H1 (cell line): ENCODE measurements at regions not wholly inside any gene's neighbourhood (a gene's known extent, or its start where the extent isn't known, plus 50 kb on each side); places are given as distances from the start of the nearest gene placed in this dataset.
A peak's percentile ranks its signal among the peaks of the same experiment; 100 is the strongest.

ENCODE experiments used
- ATF3 ChIP-seq: IDR thresholded peaks from 2 replicates; pipeline ENCODE4 v1.6.1; 2011; ENCODE audit warnings: low read depth, mild to moderate bottlenecking, low read length; ENCODE audit not compliant: insufficient read depth
- CEBPB ChIP-seq: IDR thresholded peaks from 2 replicates; pipeline ENCODE4 v1.6.1; 2012; ENCODE audit warnings: low read depth, low read length
- CHD2 ChIP-seq: IDR thresholded peaks from 2 replicates; pipeline ENCODE4 v1.6.1; 2012; ENCODE audit warnings: low read length, improper control_type of control experiment
- CTCF ChIP-seq, 3 experiments: IDR thresholded peaks; 1 replicate in 2 of 3; 2 replicates in 1 of 3; pipeline versions ENCODE4 v1.5.1 to v1.6.1; 2011; ENCODE audit warnings: low read length in 3 of 3, mild to moderate bottlenecking in 3 of 3, inconsistent platforms in 2 of 3, low read depth in 1 of 3, moderate library complexity in 1 of 3; ENCODE audit not compliant: insufficient read depth in 1 of 3; ENCODE audit errors: control extremely low read depth in 1 of 3
- EP300 ChIP-seq, 2 experiments: IDR thresholded peaks; 1 replicate in 1 of 2; 2 replicates in 1 of 2; pipeline ENCODE4 v1.6.1; 2011 to 2012; ENCODE audit warnings: low read depth in 2 of 2, low read length in 2 of 2, mild to moderate bottlenecking in 2 of 2, borderline replicate concordance in 1 of 2, inconsistent platforms in 1 of 2, moderate library complexity in 1 of 2
- EZH2 ChIP-seq: fragments of 200-600 bp; sonication (generic); IDR thresholded peaks from 2 replicates; pipeline ENCODE4 v1.7.1; 2012; ENCODE audit warnings: low read depth, mild to moderate bottlenecking, moderate library complexity, low read length, inconsistent platforms; ENCODE audit not compliant: severe bottlenecking
- HDAC6 ChIP-seq: IDR thresholded peaks from one replicate; pipeline ENCODE4 v1.7.1; 2012; ENCODE audit warnings: low read depth, mild to moderate bottlenecking, inconsistent platforms, low read length, moderate library complexity
- KDM5A ChIP-seq: fragments of 200-600 bp; IDR thresholded peaks from 2 replicates; pipeline ENCODE4 v1.7.1; 2012; ENCODE audit warnings: mild to moderate bottlenecking, low read length, inconsistent platforms, mixed read lengths

- TF ChIP-seq EZH2 (no peak), HDAC6 (no peak), KDM5A (no peak), CTCF (IDR thresholded peaks at IDR 0.05; ENCODE audit: control extremely low read depth in 1 of 3, insufficient read depth in 1 of 3, low read depth in 1 of 3, low read length in 3 of 3) (peak in 1 of 3 experiments; percentile 24; a peak in 1 of 4 replicates), CHD2 (no peak), EP300 (IDR thresholded peaks at IDR 0.05; ENCODE audit: borderline replicate concordance in 1 of 2, low read depth in 2 of 2, low read length in 2 of 2) (no peak), CEBPB (no peak), ATF3 (no peak)
Measured at GRCh38 chr2:126749537-126749936, 93.6 kb downstream of the GYPC start.
